Heart right ventricle (tissue), 16 donors: ENCODE measurements at regions not wholly inside any gene's neighbourhood (a gene's known extent, or its start where the extent isn't known, plus 50 kb on each side); places are given as distances from the start of the nearest gene placed in this dataset.

Experiments
- ATAC-seq, 8 donors: fragments of 200-7000 bp; cut with Tn5 transposase; one replicate each; pipeline ENCODE4 v1.9.1; 2020; ENCODE audit warnings: mild to moderate bottlenecking in 8 of 8, moderate library complexity in 8 of 8, moderate number of reproducible peaks in 1 of 8
- DNase-seq, 2 donors: peaks; one replicate each; pipeline ENCODE4 v3.0.0-alpha.2; 2020
- H3K27ac ChIP-seq, 10 donors: fragments of 200-600 bp; sonication (generic) in 2 of 10; one replicate each; pipeline versions ENCODE4 v1.5.0 to v1.8.0; 2020 to 2022; ENCODE audit warnings: mild to moderate bottlenecking in 3 of 10
- H3K27me3 ChIP-seq, 7 donors: fragments of 200-600 bp; one replicate each; pipeline ENCODE4 v1.8.0; 2021 to 2022; ENCODE audit warnings: mild to moderate bottlenecking in 2 of 7
- H3K36me3 ChIP-seq, 9 donors: fragments of 200-600 bp; sonication (generic) in 1 of 9; one replicate each; pipeline versions ENCODE4 v1.5.0 to v1.8.0; 2020 to 2022; ENCODE audit warnings: mild to moderate bottlenecking in 2 of 9
- H3K4me1 ChIP-seq, 9 donors: fragments of 200-600 bp; sonication (generic) in 1 of 9; one replicate each; pipeline versions ENCODE4 v1.5.0 to v1.8.0; 2020 to 2022; ENCODE audit warnings: mild to moderate bottlenecking in 4 of 9
- H3K4me3 ChIP-seq, 10 donors: fragments of 200-600 bp; sonication (generic) in 2 of 10; one replicate each; pipeline versions ENCODE4 v1.5.0 to v1.8.0; 2020 to 2022; ENCODE audit warnings: mild to moderate bottlenecking in 7 of 10, moderate library complexity in 2 of 10
- H3K9me3 ChIP-seq, 11 donors: fragments of 200-600 bp in 10 of 11; sonication (generic) in 2 of 11; one replicate each; pipeline versions ENCODE4 v1.5.0 to v1.8.0; 2013 to 2022; ENCODE audit warnings: mild to moderate bottlenecking in 2 of 11, control low read depth in 1 of 11, moderate library complexity in 1 of 11
- CTCF ChIP-seq, 9 donors: fragments of 200-600 bp; sonication (generic) in 2 of 9; IDR thresholded peaks; one replicate each; pipeline versions ENCODE4 v1.5.0 to v1.8.0; 2021 to 2022; ENCODE audit warnings: antibody characterized with exemption in 9 of 9, mild to moderate bottlenecking in 5 of 9, moderate library complexity in 1 of 9
- WGBS, 2 donors: extraction: QIAGEN DNeasy Blood & Tissue Kit; methylation state at CpG; one replicate each; pipeline ENCODE4 v1.1.7; 2013; ENCODE audit warnings: inconsistent platforms in 1 of 2; 5-methylcytosine and 5-hydroxymethylcytosine counted together
- intact Hi-C, 10 donors: fragments of 100-400 bp; cut with DNase I; formaldehyde crosslinking; loops; one replicate each; pipeline versions ENCODE4 v1.11.1 to v1.14.2; 2022
- donor health status: Arrhythmogenic right ventricular cardiomyopathy.
- donor health status: ischemic (EF 13 %, LVEDD 7.1; RV severe dilation, severe dysfunction).
- donor health status: healthy with polysubstance abuse.
- donor health status: DM: no; HTN: yes; CAD: no.
- donor health status: DM: no; HTN: no; CAD: no.
- donor health status: ischemic (EF 25% LVEDD 6.9; RV normal size, moderate dysfunction).
- donor health status: ischemic (EF 25% LVEDD 5.7; RV mildly dilated, moderate dysfunction).
- donor health status: healthy.
- donor health status: DM: yes; HTN: yes; CAD: no.
- donor health status: Ischemic cardiomyopathy.
- donor health status: ischemic (EF 35%, LVEDD 5.7; RV mildly dilated, moderate dysfunction).
- donor health status: nonischemic (EF 11% LVEDD 7.7; RV severe dilation, severe dysfunction).
- donor health status: DM: yes; HTN: yes; CAD: no.
- donor health status: PGD.
- donor health status: ischemic (EF 29% LVEDD 5.4; RV normal size, mild dysfunction).
- donor health status: nonischemic (EF 23%, LVEDD 6.1; RV moderate dilation, normal function).

DNA sequence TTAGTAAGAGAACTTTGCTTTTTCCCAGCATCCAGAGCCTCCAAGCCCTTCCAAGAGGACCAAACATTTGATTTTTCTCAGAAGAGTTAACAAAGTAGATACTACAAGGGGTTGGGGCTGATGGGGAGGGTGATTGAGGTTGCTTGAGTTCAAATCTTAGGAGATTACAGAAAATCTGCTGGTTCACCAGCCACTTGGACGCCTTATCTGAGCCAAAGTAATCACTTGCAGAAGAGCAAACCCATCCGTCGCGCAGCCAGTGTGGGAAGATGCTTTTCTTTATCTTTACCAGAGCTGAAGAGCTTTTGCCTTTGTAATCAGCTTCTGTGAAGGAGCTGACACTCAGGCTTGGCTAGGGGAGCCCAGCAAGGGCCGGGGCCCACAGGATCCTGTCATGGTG lies 91.9 kb upstream of the CTTNBP2NL start:
- DNase-seq (no peak), ATAC-seq (no peak)
- no peaks in the 10 kb centered on the region for H3K4me1 ChIP-seq
- H3K4me3 ChIP-seq: no peak overlapping the region
- H3K27me3 ChIP-seq: peaks cover 0 to 8% (median 0%) of the 10 kb centered on the region in 7 donors
- 38 to 54% methylated on average over 5 of the region's 5 CpGs for WGBS, 2 donors
- TF ChIP-seq CTCF (IDR thresholded peaks at IDR 0.05): no peak
- no peaks in the 10 kb centered on the region for H3K36me3 ChIP-seq
- peaks cover 0 to 6% (median 0%) of the 10 kb centered on the region in 11 donors for H3K9me3 ChIP-seq
- intact Hi-C loops: no loop called here
- no peak overlapping the region for H3K27ac ChIP-seq

GRCh38 chr1:112304612-112305011 lies 91.4 kb upstream of the CTTNBP2NL start:
- H3K27ac ChIP-seq: no peak overlapping the region
- no peak overlapping the region for H3K4me3 ChIP-seq
- no peaks in the 10 kb centered on the region for H3K4me1 ChIP-seq
- H3K36me3 ChIP-seq: no peaks in the 10 kb centered on the region
- ATAC-seq (peak in 1 of 8 donors; percentile 44), DNase-seq (no peak)
- peaks cover 0 to 1% (median 0%) of the 10 kb centered on the region in 11 donors for H3K9me3 ChIP-seq
- no peak for TF ChIP-seq CTCF (IDR thresholded peaks at IDR 0.05)
- intact Hi-C loops: no loop called here
- 38 to 62% methylated on average over 3 of the region's 3 CpGs for WGBS, 2 donors
- H3K27me3 ChIP-seq: peaks cover 0 to 12% (median 0%) of the 10 kb centered on the region in 7 donors

DNA sequence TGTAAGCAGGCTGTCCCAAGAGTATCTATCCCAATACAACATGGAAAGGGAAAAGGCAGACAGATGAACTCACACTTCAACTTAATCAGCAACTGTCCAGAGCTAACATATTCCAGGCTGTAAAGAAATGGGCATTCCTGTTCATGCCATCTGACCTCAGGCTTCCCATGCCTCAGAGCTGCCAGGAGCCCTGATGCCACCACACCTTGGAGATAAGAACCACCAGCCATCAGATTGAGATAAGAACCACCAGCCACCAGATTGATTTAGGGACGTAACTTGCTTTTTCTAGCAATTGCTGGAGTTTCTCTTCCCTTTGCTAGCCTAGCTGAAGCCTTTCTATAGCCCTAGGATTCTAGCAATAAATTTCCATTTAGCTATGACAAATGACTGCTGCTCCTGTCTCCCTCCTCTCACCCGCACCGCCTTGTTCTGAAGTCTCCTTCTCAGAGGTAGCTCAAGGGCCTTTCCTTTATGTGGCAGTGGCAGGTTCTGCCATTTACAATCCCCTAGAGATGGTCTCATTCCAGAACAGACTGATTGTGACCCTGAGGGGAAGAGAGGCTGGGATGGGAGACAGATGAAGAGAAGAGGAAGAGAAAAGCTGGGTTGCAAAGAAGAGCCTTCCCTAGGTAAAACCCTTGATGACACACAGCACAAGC lies 88.0 kb upstream of the CTTNBP2NL start:
- Histone ChIP-seq H3K9me3 (no peaks in the 10 kb centered on the region), H3K27me3 (peaks cover 0 to 22% (median 3%) of the 10 kb centered on the region in 7 donors), H3K36me3 (no peaks in the 10 kb centered on the region), H3K4me3 (no peak overlapping the region), H3K27ac (no peak overlapping the region), H3K4me1 (no peaks in the 10 kb centered on the region)
- intact Hi-C loops: no loop called here
- 61 to 77% methylated on average over 3 of the region's 3 CpGs for WGBS, 2 donors
- DNase-seq (no peak), ATAC-seq (no peak)
- no peak for TF ChIP-seq CTCF (IDR thresholded peaks at IDR 0.05)

DNA sequence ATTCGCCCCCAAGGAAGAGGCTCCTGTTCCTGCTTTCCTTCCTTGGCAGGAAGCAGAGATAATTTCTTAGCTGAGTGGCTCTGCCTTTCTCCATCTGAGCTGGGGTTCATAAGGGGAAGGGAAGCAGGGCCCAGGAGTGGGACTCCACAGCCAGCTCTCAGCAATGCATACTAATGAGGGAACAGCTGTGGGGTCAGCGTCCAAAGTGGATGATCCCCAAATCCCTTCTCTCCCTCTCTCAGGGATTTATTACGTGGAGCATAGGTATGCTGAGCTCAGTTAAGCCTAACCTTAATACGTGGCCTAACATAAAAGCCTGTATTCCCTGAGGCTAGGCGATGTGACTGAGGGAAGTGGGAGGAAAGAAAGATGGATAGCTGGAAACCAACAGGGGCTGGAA lies 87.3 kb upstream of the CTTNBP2NL start:
- Histone ChIP-seq H3K4me1 (no peaks in the 10 kb centered on the region), H3K9me3 (no peaks in the 10 kb centered on the region), H3K27ac (no peak overlapping the region), H3K27me3 (peaks cover 0 to 25% (median 3%) of the 10 kb centered on the region in 7 donors), H3K36me3 (no peaks in the 10 kb centered on the region), H3K4me3 (no peak overlapping the region)
- intact Hi-C loops: no loop called here
- no peak for TF ChIP-seq CTCF (IDR thresholded peaks at IDR 0.05)
- ATAC-seq: no peak
- 70 to 72% methylated on average over 5 of the region's 5 CpGs for WGBS, 2 donors
- no peak for DNase-seq
